ENCODE measurements at regions not wholly inside any gene's neighbourhood (a gene's known extent, or its start where the extent isn't known, plus 50 kb on each side); places are given as distances from the start of the nearest gene placed in this dataset.
"Not testable (repeated sequence)": the region's sequence is repeated elsewhere in the genome, so short reads cannot be mapped to it uniquely, and the experiment has no call there.

GRCh38 chr17:70327279-70327678, 157.9 kb downstream of the KCNJ2 start:
- Histone ChIP-seq H3K4me3 (no peak overlapping the region), H3K27me3 (no peaks in the 10 kb centered on the region), H3K4me1 (no peaks in the 10 kb centered on the region), H3K27ac (no peak overlapping the region), H3K9me3 (no peaks in the 10 kb centered on the region), H3K36me3 (no peaks in the 10 kb centered on the region)
- DNase-seq (ENCODE audit: low spot score): no peak
- no peak for TF ChIP-seq CTCF (IDR thresholded peaks at IDR 0.05)

GRCh38 chr17:70327723-70328122, 158.4 kb downstream of the KCNJ2 start:
- no peak for TF ChIP-seq CTCF (IDR thresholded peaks at IDR 0.05)
- no peak overlapping the region for H3K4me3 ChIP-seq
- H3K36me3 ChIP-seq: no peaks in the 10 kb centered on the region
- DNase-seq (ENCODE audit: low spot score): no peak
- no peaks in the 10 kb centered on the region for H3K27me3 ChIP-seq
- H3K4me1 ChIP-seq: no peaks in the 10 kb centered on the region
- no peak overlapping the region for H3K27ac ChIP-seq
- no peaks in the 10 kb centered on the region for H3K9me3 ChIP-seq

- H3K4me1 ChIP-seq: no peaks in the 10 kb centered on the region
- H3K4me3 ChIP-seq: no peak overlapping the region
- DNase-seq (ENCODE audit: low spot score): no peak
These were observed 160.4 kb downstream of the KCNJ2 start for GRCh38 chr17:70329721-70330120.

GRCh38 chr17:70331066-70331465, 161.7 kb downstream of the KCNJ2 start:
- H3K27ac ChIP-seq; H3K4me3 ChIP-seq; H3K27me3 ChIP-seq; H3K4me1 ChIP-seq; H3K9me3 ChIP-seq; H3K36me3 ChIP-seq; DNase-seq (ENCODE audit: low spot score): not testable (repeated sequence)

More at GRCh38 chr17:70329721-70330120, 160.4 kb downstream of the KCNJ2 start:
- no peak overlapping the region for H3K27ac ChIP-seq
- H3K27me3 ChIP-seq: no peaks in the 10 kb centered on the region
- TF ChIP-seq CTCF (IDR thresholded peaks at IDR 0.05): no peak
- H3K9me3 ChIP-seq: no peaks in the 10 kb centered on the region
- no peaks in the 10 kb centered on the region for H3K36me3 ChIP-seq

GRCh38 chr17:70332356-70333210, 163.3 kb downstream of the KCNJ2 start:
- H3K27ac ChIP-seq: no peak overlapping the region
- TF ChIP-seq CTCF (IDR thresholded peaks at IDR 0.05): no peak
- H3K9me3 ChIP-seq: no peaks in the 10 kb centered on the region
- no peaks in the 10 kb centered on the region for H3K27me3 ChIP-seq
- no peaks in the 10 kb centered on the region for H3K36me3 ChIP-seq
- no peak overlapping the region for H3K4me3 ChIP-seq
- no peaks in the 10 kb centered on the region for H3K4me1 ChIP-seq
- no peak for DNase-seq (ENCODE audit: low spot score)

- Histone ChIP-seq H3K36me3 (no peaks in the 10 kb centered on the region), H3K9me3 (no peaks in the 10 kb centered on the region), H3K4me3 (no peak overlapping the region), H3K27ac (no peak overlapping the region), H3K27me3 (no peaks in the 10 kb centered on the region), H3K4me1 (no peaks in the 10 kb centered on the region)
- TF ChIP-seq CTCF (IDR thresholded peaks at IDR 0.05): no peak
- no peak for DNase-seq (ENCODE audit: low spot score)
These were observed 167.1 kb downstream of the KCNJ2 start for GRCh38 chr17:70336411-70336810.
